HCT116 (cell line): ENCODE measurements at regions not wholly inside any gene's neighbourhood (a gene's known extent, or its start where the extent isn't known, plus 50 kb on each side); places are given as distances from the start of the nearest gene placed in this dataset.
"Not testable (repeated sequence)": the region's sequence is repeated elsewhere in the genome, so short reads cannot be mapped to it uniquely, and the experiment has no call there.

ENCODE experiments used
- ATAC-seq: fragments of 200-7000 bp; cut with Tn5 transposase; 2 replicates; pipeline ENCODE4 v1.9.1; 2020; ENCODE audit warnings: mild to moderate bottlenecking, moderate library complexity
- BruUV-seq: library from RNA; stranded (reverse); fragments of 400-500 nt; replicated peaks from 2 replicates; lab custom pipeline; 2021; lab: Mats Ljungman, UMichigan
- CTCF ChIA-PET: fragments of 300-600 bp; sonication (Branson Sonifier 250); formaldehyde crosslinking; loops from one replicate; lab custom pipeline; 2021; ENCODE audit warnings: antibody characterized with exemption; lab: Charles Lee
- POLR2A ChIA-PET: fragments of 300-600, 350-600 bp; sonication (Branson Sonifier 250); formaldehyde crosslinking; loops from one replicate; lab custom pipeline; 2021; ENCODE audit warnings: antibody characterized with exemption; lab: Charles Lee
- RAD21 ChIA-PET, 2 experiments: fragments of 300-600 bp; sonication (Branson Sonifier 250); formaldehyde crosslinking; loops; one replicate each; lab custom pipeline; 2023; ENCODE audit warnings: low total read pairs in 2 of 2; ENCODE audit not compliant: uncharacterized antibody in 2 of 2, unreplicated experiment in 2 of 2, low non-redundant PET in 1 of 2; lab: Charles Lee
- DNase-seq: peaks from one replicate; pipeline ENCODE4 v3.0.0-alpha.2; 2010; ENCODE audit warnings: low read depth, low spot score
- H2AFZ ChIP-seq: fragments of 200-600 bp; shearing (Covaris generic), sonication (generic); 2 replicates; pipeline ENCODE4 v1.6.1; 2017; ENCODE audit warnings: low read depth, mixed run types, mixed read lengths, antibody characterized with exemption, low read length; ENCODE audit not compliant: poor library complexity, severe bottlenecking
- H3K27ac ChIP-seq: 2 replicates; pipeline ENCODE4 v1.5.1; 2012; ENCODE audit warnings: low read depth, low read length
- H3K27me3 ChIP-seq: fragments of 200-600 bp; sonication (generic); 2 replicates; pipeline ENCODE4 v1.6.1; 2016; ENCODE audit warnings: mixed run types, low read length, mixed read lengths; ENCODE audit not compliant: insufficient read depth
- H3K36me3 ChIP-seq, 2 experiments: fragments of 200-500 bp in 1 of 2; fragments of 200-600 bp in 1 of 2; sonication (Bioruptor generic) in 1 of 2; sonication (generic) in 1 of 2; 2 replicates each; pipeline versions ENCODE4 v1.5.1 to v1.6.1; 2014 to 2016; ENCODE audit warnings: low read length in 2 of 2, inconsistent platforms in 1 of 2, mixed read lengths in 1 of 2, mixed run types in 1 of 2; ENCODE audit not compliant: insufficient read depth in 2 of 2, control insufficient read depth in 1 of 2
- H3K4me1 ChIP-seq, 2 experiments: fragments of 200-600 bp in 1 of 2; sonication (generic) in 1 of 2; 2 replicates each; pipeline versions ENCODE4 v1.5.1 to v1.6.1; 2012 to 2017; ENCODE audit warnings: low read length in 2 of 2, inconsistent platforms in 1 of 2, mild to moderate bottlenecking in 1 of 2, mixed read lengths in 1 of 2, mixed run types in 1 of 2, moderate library complexity in 1 of 2; ENCODE audit not compliant: insufficient read depth in 2 of 2, control insufficient read depth in 1 of 2
- H3K4me2 ChIP-seq: fragments of 200-600 bp; sonication (generic); 2 replicates; pipeline ENCODE4 v1.6.1; 2017; ENCODE audit warnings: mixed run types, low read length, mixed read lengths
- H3K4me3 ChIP-seq, 2 experiments: fragments of 200-600 bp in 1 of 2; sonication (generic) in 1 of 2; replicated peaks in 1 of 2; 2 replicates each; pipeline ENCODE4 v1.5.1; 2011 to 2016; ENCODE audit warnings: low read length in 2 of 2, control low read depth in 1 of 2, low read depth in 1 of 2, mild to moderate bottlenecking in 1 of 2, mixed read lengths in 1 of 2, mixed run types in 1 of 2
- H3K79me2 ChIP-seq: fragments of 200-600 bp; sonication (generic); 2 replicates; pipeline ENCODE4 v1.6.1; 2017; ENCODE audit warnings: mild to moderate bottlenecking, mixed run types, low read length, moderate library complexity, mixed read lengths; ENCODE audit not compliant: insufficient read depth
- H3K9ac ChIP-seq: fragments of 200-600 bp; sonication (generic); 2 replicates; pipeline ENCODE4 v1.6.1; 2016; ENCODE audit warnings: low read length, mixed read lengths
- H3K9me2 ChIP-seq: fragments of 200-600 bp; sonication (generic), shearing (Covaris generic); 2 replicates; pipeline ENCODE4 v1.6.1; 2017; ENCODE audit warnings: mixed run types, mild to moderate bottlenecking, moderate library complexity; ENCODE audit not compliant: insufficient read depth
- H3K9me3 ChIP-seq, 2 experiments: fragments of 200-500 bp in 1 of 2; fragments of 200-600 bp in 1 of 2; sonication (Bioruptor generic) in 1 of 2; sonication (generic) in 1 of 2; 2 replicates each; pipeline ENCODE4 v1.6.1; 2014 to 2017; ENCODE audit warnings: low read length in 2 of 2, mixed read lengths in 2 of 2, inconsistent platforms in 1 of 2, low read depth in 1 of 2, mild to moderate bottlenecking in 1 of 2, mixed run types in 1 of 2, moderate library complexity in 1 of 2; ENCODE audit not compliant: control insufficient read depth in 1 of 2, insufficient read depth in 1 of 2
- H4K20me1 ChIP-seq: fragments of 200-600 bp; sonication (generic), shearing (Covaris generic); 2 replicates; pipeline ENCODE4 v1.6.1; 2017; ENCODE audit warnings: mixed run types, mild to moderate bottlenecking, moderate library complexity; ENCODE audit not compliant: insufficient read depth
- ELF1 ChIP-seq: IDR thresholded peaks from 2 replicates; pipeline ENCODE4 v1.6.1; 2012; ENCODE audit warnings: low read depth, borderline replicate concordance
- EZH2 ChIP-seq: fragments of 200-600 bp; sonication (generic); IDR thresholded peaks from 2 replicates; pipeline ENCODE4 v1.6.1; 2017; ENCODE audit warnings: antibody characterized with exemption, mixed run types
- SIN3A ChIP-seq: IDR thresholded peaks from 2 replicates; pipeline ENCODE4 v1.6.1; 2012; ENCODE audit warnings: low read depth
- SP1 ChIP-seq: IDR thresholded peaks from 2 replicates; pipeline ENCODE4 v1.6.1; 2012; ENCODE audit warnings: low read depth
- SRF ChIP-seq: IDR thresholded peaks from 2 replicates; pipeline ENCODE4 v1.6.1; 2012; ENCODE audit warnings: low read depth
- TCF7L2 ChIP-seq: IDR thresholded peaks from 2 replicates; pipeline ENCODE4 v1.7.0; 2011; ENCODE audit warnings: borderline replicate concordance, inconsistent platforms; ENCODE audit not compliant: insufficient read depth, insufficient read length; ENCODE audit errors: extremely low read depth
- intact Hi-C: fragments of 100-400 bp; cut with micrococcal nuclease; formaldehyde crosslinking; loops from 2 replicates; pipeline ENCODE4 v1.10.0; 2022
- TF ChIP-seq, protein P1 (sequence below): IDR thresholded peaks from 2 replicates; pipeline ENCODE4 v1.6.1; 2012
- TF ChIP-seq, protein P2 (sequence below): IDR thresholded peaks from 2 replicates; pipeline ENCODE4 v1.6.1; 2012
- TF ChIP-seq, protein P3 (sequence below): IDR thresholded peaks from 2 replicates; pipeline ENCODE4 v1.6.1; 2011; ENCODE audit warnings: mild to moderate bottlenecking, low read length, moderate library complexity; ENCODE audit not compliant: insufficient replicate concordance; ENCODE audit errors: extremely low read depth

DNA sequence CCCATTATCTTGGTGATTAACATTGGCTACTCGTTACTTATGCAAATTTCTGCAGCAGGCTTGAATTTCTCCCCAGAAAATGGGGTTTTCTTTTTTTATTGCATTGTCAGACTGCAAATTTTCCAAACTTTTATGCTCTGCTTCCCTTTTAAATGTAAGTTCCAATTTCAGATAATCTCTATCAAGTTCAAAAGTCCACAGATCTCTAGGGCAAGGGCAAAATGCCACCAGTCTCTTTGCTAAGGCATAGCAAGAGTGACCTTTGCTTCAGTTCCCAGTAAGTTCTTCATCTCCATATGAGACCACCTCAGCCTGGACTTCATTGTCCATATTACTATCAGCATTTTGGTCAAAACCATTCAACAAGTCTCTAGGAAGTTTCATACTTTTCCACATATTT lies 108.5 kb upstream of the ECI2 start:
- BruUV-seq, H3K4me2 ChIP-seq, ATAC-seq: not testable (repeated sequence)

DNA sequence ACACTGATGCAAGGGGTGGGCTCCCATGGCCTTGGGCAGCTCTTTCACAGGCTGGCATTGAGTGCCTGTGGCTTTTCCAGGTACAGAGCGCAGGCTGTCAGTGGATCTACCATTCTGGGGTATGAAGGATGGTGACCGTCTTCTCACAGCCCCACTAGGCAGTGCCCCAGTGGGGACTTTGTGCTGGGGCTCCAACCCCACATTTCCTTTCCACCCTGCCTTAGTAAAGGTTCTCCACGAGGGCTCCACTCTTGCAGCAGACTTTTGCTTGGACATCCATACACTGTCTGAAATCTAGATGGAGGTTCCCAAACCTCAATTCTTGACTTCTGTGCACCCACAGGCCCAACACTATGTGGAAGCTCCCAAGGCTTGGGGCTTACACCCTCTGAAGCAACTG lies 107.9 kb upstream of the ECI2 start:
- no peak for ATAC-seq
- intact Hi-C loops = no loop called here
- no peaks in the 10 kb centered on the region for H4K20me1 ChIP-seq
- no peaks in the 10 kb centered on the region for H3K4me1 ChIP-seq
- H2AFZ ChIP-seq = no peak overlapping the region
- H3K9me3 ChIP-seq = no peaks in the 10 kb centered on the region
- H3K4me2 ChIP-seq = no peak overlapping the region
- H3K27ac ChIP-seq = no peak overlapping the region
- POLR2A ChIA-PET = no interaction called here
- H3K9me2 ChIP-seq = no peaks in the 10 kb centered on the region
- TF ChIP-seq, protein P1, sequence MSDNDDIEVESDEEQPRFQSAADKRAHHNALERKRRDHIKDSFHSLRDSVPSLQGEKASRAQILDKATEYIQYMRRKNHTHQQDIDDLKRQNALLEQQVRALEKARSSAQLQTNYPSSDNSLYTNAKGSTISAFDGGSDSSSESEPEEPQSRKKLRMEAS = no peak
- H3K27me3 ChIP-seq = no peaks in the 10 kb centered on the region
- H3K79me2 ChIP-seq = no peaks in the 10 kb centered on the region
- H3K4me3 ChIP-seq = no peak overlapping the region
- RAD21 ChIA-PET = no interaction called here
- CTCF ChIA-PET = no interaction called here
- no peak for DNase-seq
- no peaks in the 10 kb centered on the region for H3K36me3 ChIP-seq
- no TSS peak for BruUV-seq
- H3K9ac ChIP-seq = no peak overlapping the region

More for the DNA sequence above, 108.5 kb upstream of the ECI2 start:
- H3K4me1 ChIP-seq, RAD21 ChIA-PET, H3K79me2 ChIP-seq, H3K27me3 ChIP-seq, H4K20me1 ChIP-seq, CTCF ChIA-PET, H3K9me3 ChIP-seq, H2AFZ ChIP-seq, DNase-seq, H3K9me2 ChIP-seq, H3K4me3 ChIP-seq, POLR2A ChIA-PET, H3K9ac ChIP-seq, H3K27ac ChIP-seq, intact Hi-C loops, H3K36me3 ChIP-seq: not testable (repeated sequence)

DNA sequence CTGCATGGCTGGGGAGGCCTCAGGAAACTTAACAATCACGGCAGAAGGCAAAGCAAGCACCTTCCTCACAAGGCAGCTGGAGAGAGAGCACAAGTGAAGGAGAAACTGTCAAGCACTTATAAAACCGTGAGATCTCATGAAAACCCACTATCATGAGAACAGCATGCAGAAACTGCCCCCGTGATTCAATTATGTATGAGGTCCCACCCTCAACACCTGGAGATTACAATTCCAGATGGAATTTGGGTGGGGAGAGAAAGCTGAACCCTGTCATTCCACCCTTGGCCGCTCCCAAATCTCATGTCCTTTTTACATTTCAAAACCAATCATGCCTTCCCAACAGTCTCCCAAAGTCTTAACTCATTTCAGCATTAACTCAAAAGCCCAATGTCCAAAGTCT lies 107.2 kb upstream of the ECI2 start:
- no peak overlapping the region for H3K4me2 ChIP-seq
- BruUV-seq = no TSS peak
- ChIA-PET POLR2A (no interaction called here), CTCF (no interaction called here), RAD21 (no interaction called here)
- no peaks in the 10 kb centered on the region for H3K36me3 ChIP-seq
- ATAC-seq = no peak
- intact Hi-C loops = no loop called here
- no peaks in the 10 kb centered on the region for H3K4me1 ChIP-seq
- no peaks in the 10 kb centered on the region for H3K9me3 ChIP-seq
- no peak overlapping the region for H3K27ac ChIP-seq
- no peaks in the 10 kb centered on the region for H3K27me3 ChIP-seq
- no peak overlapping the region for H2AFZ ChIP-seq
- no peak for DNase-seq
- TF ChIP-seq SRF = no peak
- no peak for TF ChIP-seq SIN3A
- TF ChIP-seq TCF7L2 = no peak
- no peak for TF ChIP-seq ELF1
- no peak for TF ChIP-seq EZH2
- no peak for TF ChIP-seq SP1
- TF ChIP-seq, protein P1 = no peak
- TF ChIP-seq, protein P2, sequence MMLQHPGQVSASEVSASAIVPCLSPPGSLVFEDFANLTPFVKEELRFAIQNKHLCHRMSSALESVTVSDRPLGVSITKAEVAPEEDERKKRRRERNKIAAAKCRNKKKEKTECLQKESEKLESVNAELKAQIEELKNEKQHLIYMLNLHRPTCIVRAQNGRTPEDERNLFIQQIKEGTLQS = no peak
- TF ChIP-seq, protein P3, sequence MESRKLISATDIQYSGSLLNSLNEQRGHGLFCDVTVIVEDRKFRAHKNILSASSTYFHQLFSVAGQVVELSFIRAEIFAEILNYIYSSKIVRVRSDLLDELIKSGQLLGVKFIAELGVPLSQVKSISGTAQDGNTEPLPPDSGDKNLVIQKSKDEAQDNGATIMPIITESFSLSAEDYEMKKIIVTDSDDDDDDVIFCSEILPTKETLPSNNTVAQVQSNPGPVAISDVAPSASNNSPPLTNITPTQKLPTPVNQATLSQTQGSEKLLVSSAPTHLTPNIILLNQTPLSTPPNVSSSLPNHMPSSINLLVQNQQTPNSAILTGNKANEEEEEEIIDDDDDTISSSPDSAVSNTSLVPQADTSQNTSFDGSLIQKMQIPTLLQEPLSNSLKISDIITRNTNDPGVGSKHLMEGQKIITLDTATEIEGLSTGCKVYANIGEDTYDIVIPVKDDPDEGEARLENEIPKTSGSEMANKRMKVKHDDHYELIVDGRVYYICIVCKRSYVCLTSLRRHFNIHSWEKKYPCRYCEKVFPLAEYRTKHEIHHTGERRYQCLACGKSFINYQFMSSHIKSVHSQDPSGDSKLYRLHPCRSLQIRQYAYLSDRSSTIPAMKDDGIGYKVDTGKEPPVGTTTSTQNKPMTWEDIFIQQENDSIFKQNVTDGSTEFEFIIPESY = no peak
- TF ChIP-seq, all 23 proteins: peak for 0
- Histone ChIP-seq H3K9me2 (no peaks in the 10 kb centered on the region), H4K20me1 (no peaks in the 10 kb centered on the region), H3K79me2 (no peaks in the 10 kb centered on the region), H3K9ac (no peak overlapping the region), H3K4me3 (no peak overlapping the region)
